H1 (cell line): ENCODE measurements at regions not wholly inside any gene's neighbourhood (a gene's known extent, or its start where the extent isn't known, plus 50 kb on each side); places are given as distances from the start of the nearest gene placed in this dataset.

ENCODE experiments used
- CTCF ChIA-PET: fragments of 300-600 bp; sonication (Branson Sonifier 250); formaldehyde crosslinking; loops from one replicate; lab custom pipeline; 2021; ENCODE audit not compliant: partially characterized antibody; lab: Charles Lee
- POLR2A ChIA-PET: fragments of 300-600 bp; sonication (Branson Sonifier 250); formaldehyde crosslinking; loops from one replicate; lab custom pipeline; 2021; ENCODE audit warnings: inconsistent platforms; ENCODE audit not compliant: partially characterized antibody; lab: Charles Lee
- DNase-seq, 2 experiments: peaks; one replicate each; pipeline versions ENCODE4 v3.0.0 to v3.0.0-alpha.2; 2010 to 2022; ENCODE audit warnings: low spot score in 2 of 2, low read depth in 1 of 2, mixed read lengths in 1 of 2
- FAIRE-seq: peaks from 2 replicates; lab custom pipeline; 2011; peaks lifted over from hg19 to GRCh38; lab: Jason Lieb, UNC
- H2AFZ ChIP-seq: 2 replicates; pipeline ENCODE4 v1.8.1; 2012; ENCODE audit warnings: low read length, inconsistent platforms
- H2AK5ac ChIP-seq: 2 replicates; pipeline ENCODE4 v1.6.1; 2013; ENCODE audit warnings: low read depth, low read length
- H2BK120ac ChIP-seq: replicated peaks from 2 replicates; pipeline ENCODE3; 2013; ENCODE audit warnings: low read depth, low read length, inconsistent platforms
- H2BK12ac ChIP-seq: 2 replicates; pipeline ENCODE4 v1.6.1; 2013; ENCODE audit warnings: low read depth, low read length
- H2BK15ac ChIP-seq: 2 replicates; pipeline ENCODE4 v1.6.1; 2013; ENCODE audit warnings: low read length
- H2BK20ac ChIP-seq: 2 replicates; pipeline ENCODE4 v1.6.1; 2013; ENCODE audit warnings: low read length
- H2BK5ac ChIP-seq: 2 replicates; pipeline ENCODE4 v1.6.1; 2013; ENCODE audit warnings: low read depth, low read length
- H3K14ac ChIP-seq: 2 replicates; pipeline ENCODE4 v1.6.1; 2013; ENCODE audit warnings: inconsistent platforms; ENCODE audit not compliant: insufficient read length
- H3K18ac ChIP-seq: 2 replicates; pipeline ENCODE4 v1.6.1; 2013; ENCODE audit warnings: low read length; ENCODE audit errors: extremely low read depth
- H3K23ac ChIP-seq: 2 replicates; pipeline ENCODE4 v1.6.1; 2013; ENCODE audit warnings: inconsistent platforms; ENCODE audit not compliant: insufficient read length
- H3K23me2 ChIP-seq: 2 replicates; pipeline ENCODE4 v1.6.1; 2013; ENCODE audit warnings: low read depth, low read length
- H3K27ac ChIP-seq: 2 replicates; pipeline ENCODE4 v1.6.1; 2011; ENCODE audit warnings: low read depth, low read length, inconsistent platforms
- H3K27me3 ChIP-seq, 4 experiments: replicated peaks in 1 of 4; 1 replicate in 1 of 4; 2 replicates in 3 of 4; pipeline versions ENCODE4 v1.6.1 to v1.8.1; 2011 to 2013; ENCODE audit warnings: low read length in 3 of 4, mild to moderate bottlenecking in 3 of 4, inconsistent platforms in 2 of 4, mixed read lengths in 2 of 4, moderate library complexity in 1 of 4; ENCODE audit not compliant: control insufficient read depth in 3 of 4, insufficient read depth in 3 of 4; ENCODE audit errors: extremely low read depth in 1 of 4
- H3K36me3 ChIP-seq, 4 experiments: 2 replicates each; pipeline versions ENCODE4 v1.6.1 to v1.8.1; 2011 to 2013; ENCODE audit warnings: mild to moderate bottlenecking in 4 of 4, low read length in 3 of 4, moderate library complexity in 2 of 4, control low read depth in 1 of 4, inconsistent platforms in 1 of 4; ENCODE audit not compliant: insufficient read depth in 4 of 4, control insufficient read depth in 2 of 4
- H3K4ac ChIP-seq: replicated peaks from 2 replicates; pipeline ENCODE3; 2013; ENCODE audit warnings: low read length, low read depth, mixed read lengths, inconsistent platforms; ENCODE audit not compliant: insufficient read length
- H3K4me1 ChIP-seq, 4 experiments: replicated peaks in 1 of 4; 1 replicate in 1 of 4; 2 replicates in 3 of 4; pipeline versions ENCODE4 v1.6.1 to v1.8.1; 2011 to 2013; ENCODE audit warnings: low read length in 3 of 4, inconsistent platforms in 2 of 4, mixed read lengths in 1 of 4; ENCODE audit not compliant: insufficient read depth in 4 of 4, control insufficient read depth in 3 of 4
- H3K4me2 ChIP-seq, 2 experiments: 2 replicates each; pipeline versions ENCODE4 v1.6.1 to v1.8.1; 2011 to 2013; ENCODE audit warnings: low read depth in 2 of 2, low read length in 2 of 2, control low read depth in 1 of 2, inconsistent platforms in 1 of 2, mild to moderate bottlenecking in 1 of 2; ENCODE audit not compliant: insufficient read depth in 1 of 2
- H3K4me3 ChIP-seq, 4 experiments: fragments of 200-600, 300-600 bp in 1 of 4; sonication (generic), shearing (Covaris generic), sonication (Bioruptor Twin) in 1 of 4; 2 replicates each; pipeline versions ENCODE4 v1.5.1 to v1.8.1; 2011 to 2016; ENCODE audit warnings: low read length in 4 of 4, low read depth in 3 of 4, control low read depth in 2 of 4, inconsistent platforms in 2 of 4, mild to moderate bottlenecking in 2 of 4, mixed read lengths in 1 of 4, moderate library complexity in 1 of 4; ENCODE audit not compliant: insufficient read depth in 2 of 4; ENCODE audit errors: extremely low read depth in 1 of 4
- H3K56ac ChIP-seq: replicated peaks from 2 replicates; pipeline ENCODE3; 2013; ENCODE audit warnings: low read depth, mild to moderate bottlenecking, mixed read lengths, low read length, inconsistent platforms; ENCODE audit not compliant: insufficient read length
- H3K79me1 ChIP-seq: 2 replicates; pipeline ENCODE4 v1.6.1; 2013; ENCODE audit warnings: low read depth, low read length, control low read depth
- H3K79me2 ChIP-seq, 2 experiments: 2 replicates each; pipeline versions ENCODE4 v1.6.1 to v1.8.1; 2012 to 2013; ENCODE audit warnings: low read length in 2 of 2, mild to moderate bottlenecking in 2 of 2, inconsistent platforms in 1 of 2; ENCODE audit not compliant: insufficient read depth in 2 of 2, control insufficient read depth in 1 of 2
- H3K9ac ChIP-seq, 4 experiments: replicated peaks in 1 of 4; 1 replicate in 1 of 4; 2 replicates in 3 of 4; pipeline versions ENCODE4 v1.6.1 to v1.8.1; 2011 to 2013; ENCODE audit warnings: low read depth in 3 of 4, low read length in 3 of 4, control low read depth in 2 of 4, mild to moderate bottlenecking in 2 of 4, moderate library complexity in 2 of 4, inconsistent platforms in 1 of 4; ENCODE audit errors: extremely low read depth in 1 of 4
- H3K9me3 ChIP-seq, 2 experiments: 2 replicates each; pipeline versions ENCODE4 v1.6.1 to v1.8.1; 2012 to 2013; ENCODE audit warnings: mild to moderate bottlenecking in 2 of 2, moderate library complexity in 2 of 2, control low read depth in 1 of 2, inconsistent platforms in 1 of 2, low read depth in 1 of 2, low read length in 1 of 2, mixed read lengths in 1 of 2; ENCODE audit not compliant: insufficient read depth in 2 of 2
- H4K20me1 ChIP-seq, 2 experiments: replicated peaks in 1 of 2; 2 replicates each; pipeline versions ENCODE3 to v1.8.1; 2011 to 2013; ENCODE audit warnings: inconsistent platforms in 2 of 2, low read length in 2 of 2, mild to moderate bottlenecking in 1 of 2; ENCODE audit not compliant: insufficient read depth in 2 of 2, control insufficient read depth in 1 of 2
- H4K5ac ChIP-seq: 2 replicates; pipeline ENCODE4 v1.6.1; 2013; ENCODE audit warnings: low read length, low read depth, mixed read lengths, inconsistent platforms; ENCODE audit not compliant: insufficient read length
- H4K8ac ChIP-seq: 2 replicates; pipeline ENCODE4 v1.8.0; 2013; ENCODE audit warnings: mild to moderate bottlenecking, moderate library complexity, low read length, inconsistent platforms; ENCODE audit not compliant: insufficient read depth; ENCODE audit errors: extremely low read depth
- H4K91ac ChIP-seq: replicated peaks from 2 replicates; pipeline ENCODE3; 2013; ENCODE audit warnings: low read length, mixed read lengths, inconsistent platforms; ENCODE audit not compliant: insufficient read length
- CBX5 ChIP-seq: fragments of 300-800, 300-1000 bp; sonication (generic); IDR thresholded peaks from 2 replicates; pipeline ENCODE4 v1.7.1; 2016; ENCODE audit warnings: antibody characterized with exemption, low read length, low read depth
- CBX8 ChIP-seq: fragments of 300-800, 300-1000 bp; sonication (generic); IDR thresholded peaks from 2 replicates; pipeline ENCODE4 v1.7.1; 2016; ENCODE audit warnings: low read depth, low read length, borderline replicate concordance
- CTCF ChIP-seq, 3 experiments: IDR thresholded peaks; 1 replicate in 2 of 3; 2 replicates in 1 of 3; pipeline versions ENCODE4 v1.5.1 to v1.6.1; 2011; ENCODE audit warnings: low read length in 3 of 3, mild to moderate bottlenecking in 3 of 3, inconsistent platforms in 2 of 3, low read depth in 1 of 3, moderate library complexity in 1 of 3; ENCODE audit not compliant: insufficient read depth in 1 of 3; ENCODE audit errors: control extremely low read depth in 1 of 3
- JUND ChIP-seq: IDR thresholded peaks from 2 replicates; pipeline ENCODE4 v1.6.1; 2011; ENCODE audit warnings: mild to moderate bottlenecking, improper control_type of control experiment, low read length
- RFX5 ChIP-seq: IDR thresholded peaks from 2 replicates; pipeline ENCODE4 v1.6.1; 2011; ENCODE audit warnings: low read depth, low read length, improper control_type of control experiment, borderline replicate concordance
- TCF12 ChIP-seq: IDR thresholded peaks from 2 replicates; pipeline ENCODE4 v1.6.1; 2011; ENCODE audit warnings: low read depth, mild to moderate bottlenecking, low read length
- ZNF274 ChIP-seq: IDR thresholded peaks from 2 replicates; pipeline ENCODE4 v1.7.0; 2012; ENCODE audit warnings: low read length, borderline replicate concordance; ENCODE audit errors: extremely low read depth

GRCh38 chr16:59733321-59733720, 999.2 kb upstream of the GOT2 start:
- no peak overlapping the region for H2BK120ac ChIP-seq
- H3K9me3 ChIP-seq = no peaks in the 10 kb centered on the region
- H3K79me2 ChIP-seq = no peaks in the 10 kb centered on the region
- H4K5ac ChIP-seq = no peak overlapping the region
- no peak overlapping the region for H3K4me3 ChIP-seq
- H3K9ac ChIP-seq = no peak overlapping the region
- no peak overlapping the region for H2AK5ac ChIP-seq
- no peak overlapping the region for H3K56ac ChIP-seq
- no peaks in the 10 kb centered on the region for H3K36me3 ChIP-seq
- no peak for TF ChIP-seq RFX5
- no peak for TF ChIP-seq ZNF274
- TF ChIP-seq TCF12 = no peak
- no peak for TF ChIP-seq CBX8
- TF ChIP-seq CBX5 = no peak
- no peak for TF ChIP-seq JUND
- no peak for TF ChIP-seq CTCF (IDR thresholded peaks at IDR 0.05; ENCODE audit: control extremely low read depth in 1 of 3, insufficient read depth in 1 of 3, low read depth in 1 of 3, low read length in 3 of 3)
- TF ChIP-seq, all 59 proteins: peak for 0
- Histone ChIP-seq H2BK20ac (no peak overlapping the region), H3K18ac (no peak overlapping the region), H4K8ac (no peak overlapping the region), H3K4me1 (no peaks in the 10 kb centered on the region), H2BK12ac (no peak overlapping the region), H2AFZ (no peak overlapping the region), H3K14ac (no peak overlapping the region), H3K27ac (no peak overlapping the region), H2BK15ac (no peak overlapping the region), H3K4ac (no peak overlapping the region), H4K91ac (no peak overlapping the region), H3K23me2 (no peaks in the 10 kb centered on the region), H3K27me3 (no peaks in the 10 kb centered on the region), H3K23ac (no peak overlapping the region), H2BK5ac (no peak overlapping the region), H3K79me1 (no peaks in the 10 kb centered on the region), H4K20me1 (no peaks in the 10 kb centered on the region), H3K4me2 (no peak overlapping the region)
- ChIA-PET POLR2A (no interaction called here), CTCF (interaction anchor here (0.6 to 1.2 kb wide), 2 partner anchors 9 to 110 kb away, joined by 3 to 4 read pairs; no protein-coding TSS in a partner anchor)
- FAIRE-seq (no peak), DNase-seq (no peak)
